Stomach (tissue), 4 donors: ENCODE measurements at regions not wholly inside any gene's neighbourhood (a gene's known extent, or its start where the extent isn't known, plus 50 kb on each side); places are given as distances from the start of the nearest gene placed in this dataset.

ENCODE experiments used
- POLR2A ChIP-seq, 4 donors: fragments of 450-650 bp; IDR thresholded peaks; one replicate each; pipeline ENCODE4 v1.6.1; 2016; ENCODE audit warnings: antibody characterized with exemption in 4 of 4, control low read depth in 2 of 4, mild to moderate bottlenecking in 1 of 4, moderate library complexity in 1 of 4
- POLR2AphosphoS5 ChIP-seq, 3 donors: sonication (generic); formaldehyde crosslinking; IDR thresholded peaks; one replicate each; pipeline ENCODE4 v1.6.1; 2016; ENCODE audit warnings: antibody characterized with exemption in 3 of 3
- TF ChIP-seq, protein P1 (sequence below), 7 experiments: fragments of 450-650 bp in 4 of 7; fragments of 200-600 bp in 3 of 7; sonication (generic) in 3 of 7; IDR thresholded peaks; one replicate each; pipeline ENCODE4 v1.5.1; 2016 to 2019; ENCODE audit warnings: antibody characterized with exemption in 7 of 7, control low read depth in 2 of 7, mild to moderate bottlenecking in 1 of 7

DNA sequence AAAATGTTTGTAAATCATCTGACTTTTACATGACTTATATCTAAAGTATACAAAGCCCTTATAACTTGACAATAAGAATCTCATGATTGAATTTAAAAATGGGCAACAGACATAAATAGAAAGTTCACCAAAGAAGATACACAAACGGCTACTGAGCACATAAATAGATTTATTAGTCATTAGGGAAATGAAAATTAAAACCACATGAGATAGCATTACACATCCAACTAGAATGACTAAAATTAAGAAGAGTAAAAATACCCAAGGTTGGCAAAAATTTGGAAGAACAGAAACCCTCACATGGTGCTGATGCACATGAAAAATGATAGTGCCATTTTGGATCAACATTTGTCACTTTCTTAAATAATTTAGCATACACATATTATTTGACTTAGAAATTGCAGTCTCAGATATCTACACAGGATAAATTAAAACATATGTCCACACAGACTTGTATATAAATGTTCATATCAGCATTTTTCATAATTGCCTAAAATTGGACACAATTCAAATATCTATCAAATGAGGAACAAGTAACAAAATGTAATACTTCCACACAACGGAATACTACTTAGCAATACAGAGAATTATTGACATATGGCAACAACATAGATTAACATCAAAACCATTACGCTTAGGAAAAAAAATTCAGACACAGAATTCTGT, 359.1 kb upstream of the DAB2 start:
- no peak for TF ChIP-seq POLR2AphosphoS5 (IDR thresholded peaks at IDR 0.05)
- TF ChIP-seq POLR2A (IDR thresholded peaks at IDR 0.05), result no peak
- TF ChIP-seq, protein P1, sequence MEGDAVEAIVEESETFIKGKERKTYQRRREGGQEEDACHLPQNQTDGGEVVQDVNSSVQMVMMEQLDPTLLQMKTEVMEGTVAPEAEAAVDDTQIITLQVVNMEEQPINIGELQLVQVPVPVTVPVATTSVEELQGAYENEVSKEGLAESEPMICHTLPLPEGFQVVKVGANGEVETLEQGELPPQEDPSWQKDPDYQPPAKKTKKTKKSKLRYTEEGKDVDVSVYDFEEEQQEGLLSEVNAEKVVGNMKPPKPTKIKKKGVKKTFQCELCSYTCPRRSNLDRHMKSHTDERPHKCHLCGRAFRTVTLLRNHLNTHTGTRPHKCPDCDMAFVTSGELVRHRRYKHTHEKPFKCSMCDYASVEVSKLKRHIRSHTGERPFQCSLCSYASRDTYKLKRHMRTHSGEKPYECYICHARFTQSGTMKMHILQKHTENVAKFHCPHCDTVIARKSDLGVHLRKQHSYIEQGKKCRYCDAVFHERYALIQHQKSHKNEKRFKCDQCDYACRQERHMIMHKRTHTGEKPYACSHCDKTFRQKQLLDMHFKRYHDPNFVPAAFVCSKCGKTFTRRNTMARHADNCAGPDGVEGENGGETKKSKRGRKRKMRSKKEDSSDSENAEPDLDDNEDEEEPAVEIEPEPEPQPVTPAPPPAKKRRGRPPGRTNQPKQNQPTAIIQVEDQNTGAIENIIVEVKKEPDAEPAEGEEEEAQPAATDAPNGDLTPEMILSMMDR (IDR thresholded peaks at IDR 0.05), result no peak
